ENCODE measurements at regions not wholly inside any gene's neighbourhood (a gene's known extent, or its start where the extent isn't known, plus 50 kb on each side); places are given as distances from the start of the nearest gene placed in this dataset.

GRCh38 chr7:19248681-19249080, 103.5 kb upstream of the FERD3L start:
- no peaks in the 10 kb centered on the region for H3K27me3 ChIP-seq
- TF ChIP-seq POLR2A (IDR thresholded peaks at IDR 0.05): no peak
- no peak for TF ChIP-seq CTCF (IDR thresholded peaks at IDR 0.05)
- no peak for DNase-seq
- no peaks in the 10 kb centered on the region for H3K36me3 ChIP-seq (replicated peaks in 1 of 2)
- 60 to 72% (median 65%) methylated on average over 2 of the region's 2 CpGs for WGBS, 4 donors
- intact Hi-C loops (cut with DNase I): no loop called here
- H3K4me1 ChIP-seq (replicated peaks in 1 of 2): no peaks in the 10 kb centered on the region
- H3K9me3 ChIP-seq (replicated peaks in 1 of 3): no peaks in the 10 kb centered on the region
- no peak overlapping the region for H3K27ac ChIP-seq
- H3K4me3 ChIP-seq: no peak overlapping the region

GRCh38 chr7:19248115-19248514, 102.9 kb upstream of the FERD3L start:
- intact Hi-C loops (cut with DNase I): no loop called here
- no peaks in the 10 kb centered on the region for H3K27me3 ChIP-seq
- H3K27ac ChIP-seq: no peak overlapping the region
- no peak overlapping the region for H3K4me3 ChIP-seq
- DNase-seq: no peak
- TF ChIP-seq CTCF (IDR thresholded peaks at IDR 0.05): no peak
- TF ChIP-seq POLR2A (IDR thresholded peaks at IDR 0.05): no peak
- WGBS, 4 donors: 90 to 95% (median 94%) methylated on average over 2 of the region's 2 CpGs
- no peaks in the 10 kb centered on the region for H3K4me1 ChIP-seq (replicated peaks in 1 of 2)
- no peaks in the 10 kb centered on the region for H3K9me3 ChIP-seq (replicated peaks in 1 of 3)
- H3K36me3 ChIP-seq (replicated peaks in 1 of 2): no peaks in the 10 kb centered on the region

GRCh38 chr7:19247017-19247416, 101.8 kb upstream of the FERD3L start:
- WGBS, 4 donors: 94 to 100% (median 95%) methylated on average over 1 of the region's 1 CpG

GRCh38 chr7:19242246-19242645, 97.0 kb upstream of the FERD3L start:
- Histone ChIP-seq H3K4me3 (no peak overlapping the region), H3K27me3 (no peaks in the 10 kb centered on the region), H3K36me3 (replicated peaks in 1 of 2) (no peaks in the 10 kb centered on the region), H3K27ac (no peak overlapping the region), H3K4me1 (replicated peaks in 1 of 2) (no peaks in the 10 kb centered on the region), H3K9me3 (replicated peaks in 1 of 3) (no peaks in the 10 kb centered on the region)
- DNase-seq: no peak
- 75 to 85% (median 80%) methylated on average over 1 to 2 of the region's 2 CpGs for WGBS, 4 donors
- TF ChIP-seq POLR2A (IDR thresholded peaks at IDR 0.05): no peak
- no peak for TF ChIP-seq CTCF (IDR thresholded peaks at IDR 0.05)
- intact Hi-C loops (cut with DNase I): no loop called here

More at GRCh38 chr7:19247017-19247416, 101.8 kb upstream of the FERD3L start:
- Histone ChIP-seq H3K4me3 (no peak overlapping the region), H3K27ac (no peak overlapping the region), H3K4me1 (replicated peaks in 1 of 2) (no peaks in the 10 kb centered on the region), H3K27me3 (no peaks in the 10 kb centered on the region), H3K9me3 (replicated peaks in 1 of 3) (no peaks in the 10 kb centered on the region), H3K36me3 (replicated peaks in 1 of 2) (no peaks in the 10 kb centered on the region)
- DNase-seq: no peak
- no peak for TF ChIP-seq CTCF (IDR thresholded peaks at IDR 0.05)
- no peak for TF ChIP-seq POLR2A (IDR thresholded peaks at IDR 0.05)
- intact Hi-C loops (cut with DNase I): no loop called here
